HEK293 (cell line): ENCODE measurements at regions not wholly inside any gene's neighbourhood (a gene's known extent, or its start where the extent isn't known, plus 50 kb on each side); places are given as distances from the start of the nearest gene placed in this dataset.

Experiments
- CTCF ChIA-PET: fragments of 350-600 bp; formaldehyde crosslinking; extraction: SDS; loops from one replicate; lab custom pipeline; 2021; ENCODE audit warnings: antibody characterized with exemption; lab: Yijun Ruan, JAX
- POLR2A ChIA-PET: fragments of 300-600 bp; formaldehyde crosslinking; extraction: SDS; loops from one replicate; lab custom pipeline; 2020; ENCODE audit warnings: antibody characterized with exemption, inconsistent platforms; lab: Yijun Ruan, JAX
- H3K27ac ChIP-seq: fragments of 200-500 bp; sonication (Bioruptor generic); 2 replicates; pipeline ENCODE4 v1.5.1; 2014; ENCODE audit warnings: low read depth, low read length, control low read depth, inconsistent platforms; ENCODE audit errors: extremely low read depth
- H3K36me3 ChIP-seq, 2 experiments: fragments of 200-500 bp in 1 of 2; sonication (Bioruptor generic) in 1 of 2; 1 replicate in 1 of 2; 2 replicates in 1 of 2; pipeline ENCODE4 v1.5.1; 2014 to 2017; ENCODE audit warnings: inconsistent platforms in 2 of 2, low read length in 2 of 2; ENCODE audit not compliant: control insufficient read depth in 2 of 2, insufficient read depth in 1 of 2
- H3K4me1 ChIP-seq: fragments of 200-500 bp; sonication (Bioruptor generic); 2 replicates; pipeline ENCODE4 v1.5.1; 2014; ENCODE audit warnings: mild to moderate bottlenecking, low read length, inconsistent platforms; ENCODE audit not compliant: control insufficient read depth, insufficient read depth
- H3K4me3 ChIP-seq: 2 replicates; pipeline ENCODE4 v1.5.1; 2011; ENCODE audit warnings: low read depth, mild to moderate bottlenecking, control low read depth, low read length, moderate library complexity
- H3K9me3 ChIP-seq: fragments of 200-500 bp; sonication (Bioruptor generic); 2 replicates; pipeline ENCODE4 v1.5.1; 2014; ENCODE audit warnings: low read depth, low read length, inconsistent platforms; ENCODE audit not compliant: control insufficient read depth, insufficient read depth
- BCL11B ChIP-seq: fragments of 450-650 bp; formaldehyde crosslinking; IDR thresholded peaks from 2 replicates; pipeline ENCODE4 v1.5.1; 2016; ENCODE audit warnings: low read depth, missing biosample characterization, missing genetic modification characterization
- IKZF3 ChIP-seq: fragments of 450-650 bp; IDR thresholded peaks from 2 replicates; pipeline ENCODE4 v1.5.0; 2018; ENCODE audit warnings: missing biosample characterization, mild to moderate bottlenecking, missing genetic modification characterization, moderate library complexity
- REPIN1 ChIP-seq: fragments of 450-650 bp; formaldehyde crosslinking; IDR thresholded peaks from 2 replicates; pipeline ENCODE4 v1.5.1; 2017; ENCODE audit warnings: missing biosample characterization, missing genetic modification characterization, low read depth
- SP7 ChIP-seq: fragments of 450-650 bp; formaldehyde crosslinking; IDR thresholded peaks from 2 replicates; pipeline ENCODE4 v1.5.1; 2016; ENCODE audit warnings: missing biosample characterization, missing genetic modification characterization
- ZIC2 ChIP-seq: fragments of 450-650 bp; formaldehyde crosslinking; IDR thresholded peaks from 2 replicates; pipeline ENCODE4 v1.5.1; 2016; ENCODE audit warnings: missing biosample characterization, missing genetic modification characterization
- ZNF138 ChIP-seq: fragments of 450-650 bp; formaldehyde crosslinking; IDR thresholded peaks from 2 replicates; pipeline ENCODE4 v1.5.1; 2016; ENCODE audit warnings: missing biosample characterization, missing genetic modification characterization, borderline replicate concordance
- ZNF157 ChIP-seq: fragments of 450-650 bp; formaldehyde crosslinking; IDR thresholded peaks from 2 replicates; pipeline ENCODE4 v1.5.1; 2016; ENCODE audit warnings: missing biosample characterization, missing genetic modification characterization
- ZNF16 ChIP-seq: fragments of 450-650 bp; formaldehyde crosslinking; IDR thresholded peaks from 2 replicates; pipeline ENCODE4 v1.5.1; 2016; ENCODE audit warnings: low read depth, missing biosample characterization, missing genetic modification characterization
- ZNF214 ChIP-seq: fragments of 450-650 bp; formaldehyde crosslinking; IDR thresholded peaks from 2 replicates; pipeline ENCODE4 v1.5.1; 2017; ENCODE audit warnings: missing biosample characterization, mild to moderate bottlenecking, missing genetic modification characterization, borderline replicate concordance
- ZNF239 ChIP-seq: fragments of 450-650 bp; formaldehyde crosslinking; IDR thresholded peaks from 2 replicates; pipeline ENCODE4 v1.5.1; 2016; ENCODE audit warnings: missing biosample characterization, missing genetic modification characterization
- ZNF292 ChIP-seq: fragments of 450-650 bp; formaldehyde crosslinking; IDR thresholded peaks from 2 replicates; pipeline ENCODE4 v1.5.1; 2016; ENCODE audit warnings: low read depth, missing biosample characterization, missing genetic modification characterization, borderline replicate concordance
- ZNF324 ChIP-seq: fragments of 450-650 bp; formaldehyde crosslinking; IDR thresholded peaks from 2 replicates; pipeline ENCODE4 v1.5.1; 2016; ENCODE audit warnings: missing biosample characterization, missing genetic modification characterization
- ZNF335 ChIP-seq: fragments of 450-650 bp; formaldehyde crosslinking; conservative IDR thresholded peaks from 2 replicates; pipeline ENCODE4 v1.5.1; 2016; ENCODE audit warnings: missing biosample characterization, missing genetic modification characterization
- ZNF426 ChIP-seq: fragments of 450-650 bp; formaldehyde crosslinking; IDR thresholded peaks from 2 replicates; pipeline ENCODE4 v1.5.1; 2017; ENCODE audit warnings: missing biosample characterization, missing genetic modification characterization, mild to moderate bottlenecking, inconsistent platforms, moderate library complexity
- ZNF571 ChIP-seq: fragments of 450-650 bp; formaldehyde crosslinking; IDR thresholded peaks from 2 replicates; pipeline ENCODE4 v1.5.0; 2017; ENCODE audit warnings: missing biosample characterization, missing genetic modification characterization
- ZNF600 ChIP-seq: fragments of 450-650 bp; formaldehyde crosslinking; IDR thresholded peaks from 2 replicates; pipeline ENCODE4 v1.5.1; 2016; ENCODE audit warnings: missing biosample characterization, missing genetic modification characterization
- ZNF621 ChIP-seq: fragments of 450-650 bp; formaldehyde crosslinking; IDR thresholded peaks from 2 replicates; pipeline ENCODE4 v1.5.1; 2017; ENCODE audit warnings: missing biosample characterization, missing genetic modification characterization
- ZNF623 ChIP-seq: fragments of 450-650 bp; formaldehyde crosslinking; IDR thresholded peaks from 2 replicates; pipeline ENCODE4 v1.5.1; 2016; ENCODE audit warnings: missing biosample characterization, missing genetic modification characterization
- ZNF624 ChIP-seq: fragments of 450-650 bp; formaldehyde crosslinking; IDR thresholded peaks from 2 replicates; pipeline ENCODE4 v1.5.1; 2017; ENCODE audit warnings: missing biosample characterization, missing genetic modification characterization
- ZNF670 ChIP-seq: fragments of 450-650 bp; formaldehyde crosslinking; IDR thresholded peaks from 2 replicates; pipeline ENCODE4 v1.5.1; 2016; ENCODE audit warnings: missing biosample characterization, missing genetic modification characterization, low read depth
- ZNF677 ChIP-seq: fragments of 450-650 bp; IDR thresholded peaks from 2 replicates; pipeline ENCODE4 v1.5.0; 2018; ENCODE audit warnings: missing biosample characterization, mild to moderate bottlenecking, missing genetic modification characterization, moderate library complexity
- ZNF701 ChIP-seq: fragments of 450-650 bp; formaldehyde crosslinking; IDR thresholded peaks from 2 replicates; pipeline ENCODE4 v1.5.1; 2016; ENCODE audit warnings: missing biosample characterization, missing genetic modification characterization
- ZNF707 ChIP-seq: fragments of 450-650 bp; formaldehyde crosslinking; IDR thresholded peaks from 2 replicates; pipeline ENCODE4 v1.5.1; 2016; ENCODE audit warnings: missing biosample characterization, missing genetic modification characterization
- ZNF776 ChIP-seq: fragments of 450-650 bp; formaldehyde crosslinking; IDR thresholded peaks from 2 replicates; pipeline ENCODE4 v1.5.0; 2017; ENCODE audit warnings: missing biosample characterization, missing genetic modification characterization, borderline replicate concordance
- TF ChIP-seq, protein P1 (sequence below): fragments of 450-650 bp; formaldehyde crosslinking; IDR thresholded peaks from 2 replicates; pipeline ENCODE4 v1.5.1; 2016; ENCODE audit warnings: missing biosample characterization, missing genetic modification characterization
- TF ChIP-seq, protein P2 (sequence below): fragments of 450-650 bp; formaldehyde crosslinking; conservative IDR thresholded peaks from 2 replicates; pipeline ENCODE4 v1.5.1; 2016; ENCODE audit warnings: low read depth, missing biosample characterization, missing genetic modification characterization
- TF ChIP-seq, protein P3 (sequence below): fragments of 450-650 bp; formaldehyde crosslinking; IDR thresholded peaks from 2 replicates; pipeline ENCODE4 v1.5.1; 2017; ENCODE audit warnings: missing biosample characterization, missing genetic modification characterization

DNA sequence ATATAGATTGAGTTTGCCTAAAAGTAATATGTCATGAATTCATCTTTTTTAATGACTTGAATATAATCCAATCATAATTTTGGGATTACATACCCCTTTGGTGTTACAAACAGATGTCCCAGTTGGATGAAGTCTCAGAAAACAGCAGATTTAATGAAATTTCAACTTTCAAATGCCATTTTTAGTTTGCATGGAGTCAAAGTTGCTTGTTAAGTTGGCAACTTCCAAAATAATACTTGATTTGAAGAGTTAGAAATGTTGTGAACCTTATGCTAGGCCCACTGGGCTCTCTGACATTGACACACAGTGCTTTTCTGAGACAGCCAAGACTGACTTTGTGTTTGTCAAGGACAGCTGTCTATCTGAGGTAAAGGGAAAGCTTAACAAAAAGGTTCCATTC, 248.1 kb downstream of the KIF20B start (continued):
- TF ChIP-seq REPIN1 (tag by site-specific recombination) (no peak), ZNF600 (tag by site-specific recombination) (no peak), ZNF335 (tag by site-specific recombination) (no peak), ZNF677 (tag by site-specific recombination) (no peak)
- TF ChIP-seq, protein P1, sequence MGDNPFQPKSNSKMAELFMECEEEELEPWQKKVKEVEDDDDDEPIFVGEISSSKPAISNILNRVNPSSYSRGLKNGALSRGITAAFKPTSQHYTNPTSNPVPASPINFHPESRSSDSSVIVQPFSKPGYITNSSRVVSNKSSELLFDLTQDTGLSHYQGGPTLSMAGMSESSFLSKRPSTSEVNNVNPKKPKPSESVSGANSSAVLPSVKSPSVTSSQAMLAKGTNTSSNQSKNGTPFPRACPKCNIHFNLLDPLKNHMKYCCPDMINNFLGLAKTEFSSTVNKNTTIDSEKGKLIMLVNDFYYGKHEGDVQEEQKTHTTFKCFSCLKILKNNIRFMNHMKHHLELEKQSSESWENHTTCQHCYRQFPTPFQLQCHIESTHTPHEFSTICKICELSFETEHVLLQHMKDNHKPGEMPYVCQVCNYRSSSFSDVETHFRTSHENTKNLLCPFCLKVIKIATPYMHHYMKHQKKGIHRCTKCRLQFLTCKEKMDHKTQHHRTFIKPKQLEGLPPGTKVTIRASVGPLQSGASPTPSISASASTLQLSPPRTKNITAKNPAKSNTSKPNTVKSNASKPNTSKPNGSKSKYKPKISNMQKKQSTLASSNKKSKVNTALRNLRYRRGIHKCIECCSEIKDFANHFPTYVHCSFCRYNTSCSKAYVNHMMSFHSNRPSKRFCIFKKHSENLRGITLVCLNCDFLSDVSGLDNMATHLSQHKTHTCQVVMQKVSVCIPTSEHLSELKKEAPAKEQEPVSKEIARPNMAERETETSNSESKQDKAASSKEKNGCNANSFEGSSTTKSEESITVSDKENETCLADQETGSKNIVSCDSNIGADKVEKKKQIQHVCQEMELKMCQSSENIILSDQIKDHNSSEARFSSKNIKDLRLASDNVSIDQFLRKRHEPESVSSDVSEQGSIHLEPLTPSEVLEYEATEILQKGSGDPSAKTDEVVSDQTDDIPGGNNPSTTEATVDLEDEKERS (tag by site-specific recombination), result no peak

DNA sequence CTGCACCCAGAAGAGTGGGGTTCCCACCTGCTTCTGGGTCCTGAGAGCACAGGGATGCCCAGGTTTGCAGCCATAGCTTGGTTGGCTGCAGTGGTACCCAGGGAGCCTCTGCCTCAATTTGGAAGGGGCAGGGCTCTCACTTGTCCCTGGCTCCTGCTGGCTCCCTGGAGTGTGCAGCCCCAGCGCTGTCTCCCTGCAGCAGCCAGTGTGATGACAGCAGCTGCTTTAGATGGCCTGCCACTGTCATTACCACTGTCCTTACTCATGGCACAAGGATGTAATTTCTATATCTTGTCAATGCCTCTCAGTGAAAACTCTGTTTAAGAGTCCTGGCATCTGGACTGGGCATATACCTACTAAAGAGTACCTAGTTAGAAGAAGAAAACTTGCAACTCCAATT, 250.9 kb downstream of the KIF20B start:
- no peak overlapping the region for H3K4me3 ChIP-seq
- H3K9me3 ChIP-seq, result no peaks in the 10 kb centered on the region
- H3K36me3 ChIP-seq, result no peaks in the 10 kb centered on the region
- CTCF ChIA-PET, result interaction anchor here (0.6 to 0.9 kb wide), 3 partner anchors 16 to 285 kb away, joined by 3 to 5 read pairs (median 3); no protein-coding TSS in a partner anchor
- H3K4me1 ChIP-seq, result no peaks in the 10 kb centered on the region
- no peak overlapping the region for H3K27ac ChIP-seq
- POLR2A ChIA-PET, result no interaction called here
- TF ChIP-seq ZNF426 (no peak), ZNF138 (tag by site-specific recombination) (no peak), ZNF239 (no peak), SP7 (tag by site-specific recombination) (no peak), BCL11B (no peak), ZNF16 (tag by site-specific recombination) (no peak), ZNF701 (tag by site-specific recombination) (no peak), ZIC2 (tag by site-specific recombination) (no peak), ZNF677 (tag by site-specific recombination) (no peak), ZNF707 (no peak), ZNF324 (no peak), ZNF157 (tag by site-specific recombination) (no peak), ZNF292 (no peak), ZNF776 (tag by site-specific recombination) (no peak)

DNA sequence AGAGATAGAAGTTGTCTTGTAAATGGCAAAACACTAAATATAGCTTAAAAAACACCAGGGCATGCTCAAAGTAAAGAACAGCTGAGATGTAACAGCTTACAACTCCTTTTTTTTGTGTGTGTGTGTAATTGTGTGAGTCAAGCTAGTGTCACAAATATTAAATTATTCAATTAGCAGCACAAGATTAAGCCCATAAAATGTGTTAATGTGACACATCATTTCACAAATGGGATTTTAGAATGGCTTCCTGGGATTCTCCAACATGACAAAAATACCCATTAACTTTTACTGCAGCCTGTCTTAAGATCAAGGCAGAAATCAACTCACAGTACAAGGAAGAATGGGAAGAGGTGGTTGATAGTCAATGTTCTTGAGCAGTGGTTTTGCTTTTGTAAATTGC, 251.4 kb downstream of the KIF20B start:
- H3K4me3 ChIP-seq, result no peak overlapping the region
- ChIA-PET CTCF (interaction anchor here (0.6 to 1.4 kb wide), 3 partner anchors 84 to 284 kb away, joined by 3 to 5 read pairs (median 3); no protein-coding TSS in a partner anchor), POLR2A (no interaction called here)
- H3K4me1 ChIP-seq, result no peaks in the 10 kb centered on the region
- no peaks in the 10 kb centered on the region for H3K9me3 ChIP-seq
- no peaks in the 10 kb centered on the region for H3K36me3 ChIP-seq
- H3K27ac ChIP-seq, result no peak overlapping the region
- TF ChIP-seq ZNF214, result no peak
- no peak for TF ChIP-seq ZNF621 (tag by site-specific recombination)
- TF ChIP-seq, protein P2, sequence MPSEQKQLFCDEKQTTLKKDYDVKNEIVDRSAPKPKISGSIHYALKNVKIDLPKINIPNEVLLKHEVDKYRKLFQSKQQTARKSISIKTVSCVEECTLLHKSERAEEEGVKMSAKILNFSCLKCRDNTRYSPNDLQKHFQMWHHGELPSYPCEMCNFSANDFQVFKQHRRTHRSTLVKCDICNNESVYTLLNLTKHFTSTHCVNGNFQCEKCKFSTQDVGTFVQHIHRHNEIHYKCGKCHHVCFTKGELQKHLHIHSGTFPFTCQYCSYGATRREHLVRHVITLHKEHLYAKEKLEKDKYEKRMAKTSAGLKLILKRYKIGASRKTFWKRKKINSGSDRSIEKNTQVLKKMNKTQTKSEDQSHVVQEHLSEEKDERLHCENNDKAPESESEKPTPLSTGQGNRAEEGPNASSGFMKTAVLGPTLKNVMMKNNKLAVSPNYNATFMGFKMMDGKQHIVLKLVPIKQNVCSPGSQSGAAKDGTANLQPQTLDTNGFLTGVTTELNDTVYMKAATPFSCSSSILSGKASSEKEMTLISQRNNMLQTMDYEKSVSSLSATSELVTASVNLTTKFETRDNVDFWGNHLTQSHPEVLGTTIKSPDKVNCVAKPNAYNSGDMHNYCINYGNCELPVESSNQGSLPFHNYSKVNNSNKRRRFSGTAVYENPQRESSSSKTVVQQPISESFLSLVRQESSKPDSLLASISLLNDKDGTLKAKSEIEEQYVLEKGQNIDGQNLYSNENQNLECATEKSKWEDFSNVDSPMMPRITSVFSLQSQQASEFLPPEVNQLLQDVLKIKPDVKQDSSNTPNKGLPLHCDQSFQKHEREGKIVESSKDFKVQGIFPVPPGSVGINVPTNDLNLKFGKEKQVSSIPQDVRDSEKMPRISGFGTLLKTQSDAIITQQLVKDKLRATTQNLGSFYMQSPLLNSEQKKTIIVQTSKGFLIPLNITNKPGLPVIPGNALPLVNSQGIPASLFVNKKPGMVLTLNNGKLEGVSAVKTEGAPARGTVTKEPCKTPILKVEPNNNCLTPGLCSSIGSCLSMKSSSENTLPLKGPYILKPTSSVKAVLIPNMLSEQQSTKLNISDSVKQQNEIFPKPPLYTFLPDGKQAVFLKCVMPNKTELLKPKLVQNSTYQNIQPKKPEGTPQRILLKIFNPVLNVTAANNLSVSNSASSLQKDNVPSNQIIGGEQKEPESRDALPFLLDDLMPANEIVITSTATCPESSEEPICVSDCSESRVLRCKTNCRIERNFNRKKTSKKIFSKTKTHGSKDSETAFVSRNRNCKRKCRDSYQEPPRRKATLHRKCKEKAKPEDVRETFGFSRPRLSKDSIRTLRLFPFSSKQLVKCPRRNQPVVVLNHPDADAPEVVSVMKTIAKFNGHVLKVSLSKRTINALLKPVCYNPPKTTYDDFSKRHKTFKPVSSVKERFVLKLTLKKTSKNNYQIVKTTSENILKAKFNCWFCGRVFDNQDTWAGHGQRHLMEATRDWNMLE, result no peak
- no peak for TF ChIP-seq ZNF571 (tag by site-specific recombination)
- no peak for TF ChIP-seq IKZF3 (tag by site-specific recombination)
- no peak for TF ChIP-seq ZNF670 (tag by site-specific recombination)
- no peak for TF ChIP-seq ZNF623 (tag by site-specific recombination)
- no peak for TF ChIP-seq ZNF624 (tag by site-specific recombination)
- TF ChIP-seq, protein P3, sequence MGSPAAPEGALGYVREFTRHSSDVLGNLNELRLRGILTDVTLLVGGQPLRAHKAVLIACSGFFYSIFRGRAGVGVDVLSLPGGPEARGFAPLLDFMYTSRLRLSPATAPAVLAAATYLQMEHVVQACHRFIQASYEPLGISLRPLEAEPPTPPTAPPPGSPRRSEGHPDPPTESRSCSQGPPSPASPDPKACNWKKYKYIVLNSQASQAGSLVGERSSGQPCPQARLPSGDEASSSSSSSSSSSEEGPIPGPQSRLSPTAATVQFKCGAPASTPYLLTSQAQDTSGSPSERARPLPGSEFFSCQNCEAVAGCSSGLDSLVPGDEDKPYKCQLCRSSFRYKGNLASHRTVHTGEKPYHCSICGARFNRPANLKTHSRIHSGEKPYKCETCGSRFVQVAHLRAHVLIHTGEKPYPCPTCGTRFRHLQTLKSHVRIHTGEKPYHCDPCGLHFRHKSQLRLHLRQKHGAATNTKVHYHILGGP (tag by site-specific recombination), result no peak
- no peak for TF ChIP-seq ZNF138 (tag by site-specific recombination)
